HAP-1 (cell line): ENCODE measurements at regions not wholly inside any gene's neighbourhood (a gene's known extent, or its start where the extent isn't known, plus 50 kb on each side); places are given as distances from the start of the nearest gene placed in this dataset.
"Not testable (repeated sequence)": the region's sequence is repeated elsewhere in the genome, so short reads cannot be mapped to it uniquely, and the experiment has no call there.

Experiments used
- DNase-seq, 2 experiments: peaks; one replicate each; pipeline ENCODE4 v3.0.0-alpha.2; 2016 to 2020; ENCODE audit warnings: low spot score in 2 of 2
- H3K27me3 ChIP-seq: fragments of 250-450 bp; sonication (Bioruptor Pico); 2 replicates; pipeline ENCODE4 v1.5.1; 2020; ENCODE audit warnings: low read depth, mild to moderate bottlenecking, moderate library complexity
- H3K36me3 ChIP-seq: fragments of 250-450 bp; sonication (Bioruptor Pico); replicated peaks from 2 replicates; pipeline ENCODE4 v1.5.1; 2020; ENCODE audit warnings: mild to moderate bottlenecking
- H3K4me1 ChIP-seq: fragments of 250-450 bp; sonication (Bioruptor Pico); 2 replicates; pipeline ENCODE4 v1.5.1; 2020; ENCODE audit warnings: mild to moderate bottlenecking
- H3K4me3 ChIP-seq: fragments of 250-450 bp; sonication (Bioruptor Pico); 2 replicates; pipeline ENCODE4 v1.5.1; 2020; ENCODE audit warnings: mild to moderate bottlenecking, moderate library complexity
- H3K9me3 ChIP-seq: fragments of 250-450 bp; sonication (Bioruptor Pico); 2 replicates; pipeline ENCODE4 v1.5.1; 2020; ENCODE audit warnings: mild to moderate bottlenecking, moderate library complexity
- in situ Hi-C: fragments of 300-500 bp; cut with MboI; formaldehyde crosslinking; loops from 3 replicates; pipeline ENCODE4 v1.14.3; 2020; ENCODE audit warnings: low sequenced_read_pairs, inconsistent platforms, mixed read lengths

GRCh38 chr6:81023709-81024108, 728.8 kb downstream of the TENT5A start:
- no peak for DNase-seq
- Histone ChIP-seq H3K27me3 (no peaks in the 10 kb centered on the region), H3K4me3 (no peak overlapping the region), H3K9me3 (no peaks in the 10 kb centered on the region; the same call in 1 of the 2 replicates), H3K4me1 (no peaks in the 10 kb centered on the region), H3K36me3 (no peaks in the 10 kb centered on the region)
- in situ Hi-C loops, result no loop called here

DNA sequence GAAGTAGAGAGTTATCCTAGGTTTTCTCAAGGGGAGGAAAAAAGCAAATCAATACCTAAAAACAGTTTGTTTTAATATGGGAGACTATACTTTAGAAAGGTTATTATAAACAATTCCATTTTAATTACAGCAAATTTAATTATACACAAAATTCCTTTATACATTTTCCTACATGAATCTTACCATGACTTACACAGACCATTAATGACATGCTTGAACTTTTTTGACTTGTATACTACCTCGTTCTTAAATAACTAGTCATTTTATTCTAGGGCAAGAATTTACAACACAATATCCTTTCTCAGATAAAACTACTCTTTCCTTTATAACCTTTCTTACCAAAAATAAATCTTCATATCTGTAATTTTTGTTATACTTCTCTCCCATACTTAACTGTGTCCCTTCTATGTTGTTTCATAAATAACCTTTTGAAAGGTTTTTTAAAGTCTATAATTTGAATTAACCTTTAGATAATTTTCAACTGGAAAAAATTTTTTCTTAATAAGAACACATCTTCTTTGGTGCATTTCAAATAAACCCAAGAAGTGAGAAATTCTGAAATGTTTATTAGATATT, 729.4 kb downstream of the TENT5A start:
- no peaks in the 10 kb centered on the region; the same call in 1 of the 2 replicates for H3K9me3 ChIP-seq
- H3K27me3 ChIP-seq, result no peaks in the 10 kb centered on the region
- H3K4me1 ChIP-seq, result no peaks in the 10 kb centered on the region
- in situ Hi-C loops, result no loop called here
- no peaks in the 10 kb centered on the region for H3K36me3 ChIP-seq
- DNase-seq, result no peak
- no peak overlapping the region for H3K4me3 ChIP-seq

DNA sequence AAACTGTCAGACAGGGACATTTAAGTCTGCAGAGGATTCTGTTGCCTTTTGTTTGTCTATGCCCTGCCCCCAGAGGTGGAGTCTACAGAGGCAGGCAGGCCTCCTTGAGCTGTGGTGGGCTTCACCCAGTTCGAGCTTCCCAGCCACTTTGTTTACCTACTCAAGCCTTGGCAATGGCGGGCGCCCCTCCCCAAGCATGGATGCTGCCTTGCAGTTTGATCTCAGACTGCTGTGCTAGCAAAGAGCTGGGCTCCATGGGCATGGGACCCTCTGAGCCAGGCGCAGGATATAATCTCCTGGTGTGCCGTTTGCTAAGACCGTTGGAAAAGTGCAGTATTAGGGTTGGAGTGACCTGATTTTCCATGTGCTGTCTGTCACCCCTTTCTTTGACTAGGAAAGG, 734.9 kb downstream of the TENT5A start:
- in situ Hi-C loops, H3K4me1 ChIP-seq, H3K9me3 ChIP-seq, H3K36me3 ChIP-seq, DNase-seq, H3K27me3 ChIP-seq, H3K4me3 ChIP-seq: not testable (repeated sequence)

DNA sequence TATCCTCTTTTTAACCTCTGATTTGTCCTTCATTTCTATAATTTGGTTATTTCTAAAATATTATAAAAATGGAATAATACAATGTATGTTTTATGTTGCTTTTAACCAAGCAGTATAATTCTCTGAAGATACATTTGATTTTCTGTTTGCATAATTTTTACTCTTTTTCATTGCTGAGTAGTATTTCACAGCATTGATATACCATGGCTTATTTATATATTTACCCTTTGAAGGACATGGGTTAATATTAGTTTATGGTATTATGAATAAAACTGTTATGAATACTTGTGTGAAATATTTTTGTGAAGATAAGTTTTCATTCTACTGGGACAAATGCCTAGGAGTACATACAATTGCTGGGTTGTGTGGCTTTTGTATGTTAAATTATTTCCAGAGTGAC, 748.6 kb downstream of the TENT5A start:
- H3K36me3 ChIP-seq, result no peaks in the 10 kb centered on the region
- in situ Hi-C loops, result no loop called here
- H3K27me3 ChIP-seq, result no peaks in the 10 kb centered on the region
- no peak for DNase-seq
- H3K4me1 ChIP-seq, result no peaks in the 10 kb centered on the region
- no peak overlapping the region for H3K4me3 ChIP-seq
- no peaks in the 10 kb centered on the region for H3K9me3 ChIP-seq

GRCh38 chr6:81003156-81003555, 749.3 kb downstream of the TENT5A start:
- DNase-seq, result no peak
- no peaks in the 10 kb centered on the region for H3K4me1 ChIP-seq
- no peaks in the 10 kb centered on the region for H3K27me3 ChIP-seq
- H3K36me3 ChIP-seq, result no peaks in the 10 kb centered on the region
- in situ Hi-C loops, result no loop called here
- H3K9me3 ChIP-seq, result no peaks in the 10 kb centered on the region
- no peak overlapping the region for H3K4me3 ChIP-seq

DNA sequence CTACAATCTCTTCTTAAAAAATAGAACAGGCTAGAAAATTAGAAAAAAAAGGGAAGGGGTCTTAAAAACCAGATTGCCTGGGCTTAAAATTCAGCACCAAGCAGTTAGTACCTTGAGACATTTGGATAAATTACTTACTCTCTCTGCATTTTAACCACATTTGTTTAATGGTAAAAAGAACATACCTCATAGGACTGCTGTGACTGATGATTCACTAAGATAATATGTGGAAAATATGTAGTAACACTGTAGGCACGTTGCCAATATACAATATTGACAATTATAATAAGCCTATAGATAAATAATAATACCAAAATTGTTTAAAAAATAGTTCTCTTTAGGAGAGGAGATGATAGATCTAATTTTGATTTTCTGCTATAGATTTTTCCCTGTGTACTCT, 750.4 kb downstream of the TENT5A start:
- Histone ChIP-seq H3K4me1 (no peaks in the 10 kb centered on the region), H3K27me3 (no peaks in the 10 kb centered on the region), H3K36me3 (no peaks in the 10 kb centered on the region), H3K4me3 (no peak overlapping the region), H3K9me3 (no peaks in the 10 kb centered on the region)
- no peak for DNase-seq
- in situ Hi-C loops, result no loop called here

- Histone ChIP-seq H3K36me3 (no peaks in the 10 kb centered on the region), H3K9me3 (no peaks in the 10 kb centered on the region), H3K27me3 (no peaks in the 10 kb centered on the region), H3K4me1 (no peaks in the 10 kb centered on the region), H3K4me3 (no peak overlapping the region)
- in situ Hi-C loops, result no loop called here
- no peak for DNase-seq
Measured at GRCh38 chr6:80991316-80991715, 761.2 kb downstream of the TENT5A start.

- Histone ChIP-seq H3K27me3 (no peaks in the 10 kb centered on the region), H3K36me3 (no peaks in the 10 kb centered on the region), H3K4me1 (no peaks in the 10 kb centered on the region), H3K9me3 (no peaks in the 10 kb centered on the region), H3K4me3 (no peak overlapping the region)
- no peak for DNase-seq
- in situ Hi-C loops, result no loop called here
Measured at GRCh38 chr6:80988892-80989291, 763.6 kb downstream of the TENT5A start.

DNA sequence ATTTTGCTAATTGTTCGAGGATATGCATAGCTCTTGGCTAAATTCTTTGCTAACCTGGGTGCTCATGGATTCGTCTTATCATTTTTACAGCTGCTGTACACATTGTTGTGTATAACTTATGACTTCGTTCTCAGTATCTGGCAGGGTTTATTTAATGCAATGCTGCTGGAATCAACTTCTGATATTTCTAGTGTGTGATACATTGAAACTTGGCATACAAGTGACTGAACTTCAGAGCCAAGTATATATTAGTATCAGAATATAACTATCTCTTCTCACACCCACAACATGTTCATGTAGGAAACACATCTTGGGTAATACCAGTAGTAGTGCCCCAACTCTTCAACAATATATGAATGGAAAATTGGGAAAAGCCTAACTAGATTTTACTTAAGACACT, 764.2 kb downstream of the TENT5A start:
- H3K4me1 ChIP-seq, result no peaks in the 10 kb centered on the region
- in situ Hi-C loops, result no loop called here
- no peak overlapping the region for H3K4me3 ChIP-seq
- H3K36me3 ChIP-seq, result no peaks in the 10 kb centered on the region
- no peaks in the 10 kb centered on the region for H3K27me3 ChIP-seq
- no peak for DNase-seq
- H3K9me3 ChIP-seq, result no peaks in the 10 kb centered on the region

DNA sequence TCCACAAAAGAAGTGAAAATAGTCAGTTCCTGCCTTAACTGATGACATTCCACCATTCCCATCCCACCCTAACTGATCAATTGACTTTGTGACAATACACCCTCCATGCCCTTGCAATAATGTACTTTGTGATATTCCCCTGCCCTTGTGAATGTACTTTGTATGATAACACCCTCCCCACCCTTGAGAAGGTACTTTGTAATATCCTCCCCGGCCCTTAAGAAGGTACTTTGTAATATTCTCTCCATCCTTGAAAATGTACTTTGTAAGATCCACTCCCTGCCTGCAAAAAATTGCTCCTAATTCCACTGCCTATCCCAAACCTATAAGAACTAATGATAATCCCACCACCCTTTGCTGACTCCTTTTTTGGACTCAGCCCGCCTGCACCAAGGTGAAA, 771.3 kb downstream of the TENT5A start:
- H3K9me3 ChIP-seq, H3K4me3 ChIP-seq, DNase-seq, in situ Hi-C loops, H3K36me3 ChIP-seq, H3K4me1 ChIP-seq, H3K27me3 ChIP-seq: not testable (repeated sequence)

DNA sequence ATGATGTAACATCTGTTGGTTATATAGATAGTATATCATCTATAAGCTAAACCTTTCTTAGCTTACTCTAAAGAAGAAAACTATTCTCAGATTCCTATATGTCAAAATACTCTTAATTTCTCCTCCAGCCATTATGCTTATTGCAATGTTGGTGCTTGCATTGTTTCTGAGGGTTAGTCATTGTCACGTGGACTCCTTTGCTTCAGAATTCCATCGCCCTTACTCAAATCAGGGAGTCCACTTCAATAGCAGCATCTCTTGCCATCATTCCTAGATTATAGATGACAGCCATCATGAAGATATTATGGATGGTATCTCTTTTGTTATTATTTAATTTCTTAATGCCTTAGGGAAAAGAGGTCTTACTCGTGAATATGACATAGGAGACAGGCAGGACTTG, 776.1 kb downstream of the TENT5A start:
- Histone ChIP-seq H3K27me3 (no peaks in the 10 kb centered on the region), H3K4me1 (no peaks in the 10 kb centered on the region), H3K36me3 (no peaks in the 10 kb centered on the region), H3K9me3 (no peaks in the 10 kb centered on the region), H3K4me3 (no peak overlapping the region)
- in situ Hi-C loops, result no loop called here
- no peak for DNase-seq

- Histone ChIP-seq H3K4me1 (no peaks in the 10 kb centered on the region), H3K4me3 (no peak overlapping the region), H3K27me3 (no peaks in the 10 kb centered on the region), H3K36me3 (no peaks in the 10 kb centered on the region), H3K9me3 (no peaks in the 10 kb centered on the region)
- no peak for DNase-seq
- in situ Hi-C loops, result no loop called here
Measured at GRCh38 chr6:80974579-80974978, 777.9 kb downstream of the TENT5A start.

GRCh38 chr6:80969439-80969838, 783.0 kb downstream of the TENT5A start:
- Histone ChIP-seq H3K36me3 (no peaks in the 10 kb centered on the region), H3K9me3 (no peaks in the 10 kb centered on the region), H3K4me1 (no peaks in the 10 kb centered on the region), H3K27me3 (no peaks in the 10 kb centered on the region), H3K4me3 (no peak overlapping the region)
- DNase-seq, result no peak
- in situ Hi-C loops, result no loop called here

- no peaks in the 10 kb centered on the region for H3K27me3 ChIP-seq
- in situ Hi-C loops, result no loop called here
- DNase-seq, result no peak
Measured at GRCh38 chr6:80967609-80968008, 784.9 kb downstream of the TENT5A start.

GRCh38 chr6:80962382-80962781, 790.1 kb downstream of the TENT5A start:
- Histone ChIP-seq H3K4me3 (no peak overlapping the region), H3K27me3 (no peaks in the 10 kb centered on the region), H3K4me1 (no peaks in the 10 kb centered on the region), H3K36me3 (no peaks in the 10 kb centered on the region), H3K9me3 (no peaks in the 10 kb centered on the region)
- in situ Hi-C loops, result no loop called here
- DNase-seq, result no peak

More at GRCh38 chr6:80967609-80968008, 784.9 kb downstream of the TENT5A start:
- Histone ChIP-seq H3K4me1 (no peaks in the 10 kb centered on the region), H3K9me3 (no peaks in the 10 kb centered on the region), H3K4me3 (no peak overlapping the region), H3K36me3 (no peaks in the 10 kb centered on the region)
